ENCODE measurements at regions not wholly inside any gene's neighbourhood (a gene's known extent, or its start where the extent isn't known, plus 50 kb on each side); places are given as distances from the start of the nearest gene placed in this dataset.

GRCh38 chrX:66731398-66731797, 92.5 kb upstream of the EDA2R start:
- no peak for TF ChIP-seq POLR2A (IDR thresholded peaks at IDR 0.05)
- peak in 4 of 6 experiments; percentile 34 to 44 (median 40) for TF ChIP-seq CTCF (IDR thresholded peaks at IDR 0.05)
